ENCODE measurements at regions not wholly inside any gene's neighbourhood (a gene's known extent, or its start where the extent isn't known, plus 50 kb on each side); places are given as distances from the start of the nearest gene placed in this dataset.
"Not testable (repeated sequence)": the region's sequence is repeated elsewhere in the genome, so short reads cannot be mapped to it uniquely, and the experiment has no call there.

DNA sequence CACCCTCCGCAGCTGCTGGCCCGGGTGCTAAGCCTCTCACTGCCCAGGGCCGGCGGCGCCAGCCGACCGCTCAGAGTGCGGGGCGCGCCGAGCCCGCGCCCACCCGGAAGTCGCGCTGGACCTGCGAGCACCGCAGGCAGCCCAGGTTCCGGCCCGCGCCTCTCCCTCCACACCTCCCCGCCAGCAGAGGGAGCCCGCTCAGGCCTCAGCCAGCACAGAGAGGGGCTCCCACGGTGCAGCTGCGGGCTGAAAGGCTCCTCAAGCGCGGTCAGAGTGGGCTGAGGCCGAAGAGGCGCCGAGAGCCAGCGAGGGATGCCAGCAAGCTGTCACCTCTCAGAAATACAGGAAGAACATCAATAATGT lies 202.0 kb upstream of the C1QTNF3 start:
- not testable (repeated sequence) for FAIRE-seq; DNase-seq (ENCODE audit: insufficient read length, low spot score)

- not testable (repeated sequence) for FAIRE-seq
Observed at GRCh38 chr5:34245813-34246212, 202.8 kb upstream of the C1QTNF3 start.

GRCh38 chr5:34258598-34258997 lies 215.6 kb upstream of the C1QTNF3 start:
- not testable (repeated sequence) for FAIRE-seq; DNase-seq (ENCODE audit: insufficient read length, low spot score)

More at GRCh38 chr5:34245813-34246212, 202.8 kb upstream of the C1QTNF3 start:
- DNase-seq (ENCODE audit: insufficient read length, low spot score) = not testable (repeated sequence)

- DNase-seq (ENCODE audit: insufficient read length, low spot score); FAIRE-seq: not testable (repeated sequence)
Observed at GRCh38 chr5:34261020-34261419, 218.0 kb upstream of the C1QTNF3 start.

DNA sequence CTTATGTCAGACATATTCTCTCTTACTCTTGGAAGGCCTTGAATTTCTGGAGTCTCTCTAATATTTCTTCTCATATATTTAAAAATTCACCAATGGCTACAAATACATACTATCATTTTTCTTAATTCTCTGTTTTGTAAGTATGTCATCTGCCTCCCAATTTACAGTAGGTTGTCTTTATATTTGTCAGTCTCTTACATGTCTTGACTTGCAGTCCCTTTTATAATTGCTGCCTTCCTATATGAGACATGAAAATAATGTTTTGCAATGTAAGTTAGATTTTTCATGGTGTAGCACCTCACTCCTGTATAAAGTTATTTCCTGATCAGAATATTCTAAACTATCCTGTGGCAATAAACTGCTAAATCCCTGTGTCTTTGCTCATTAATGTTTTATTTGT lies 223.1 kb upstream of the C1QTNF3 start:
- FAIRE-seq; DNase-seq (ENCODE audit: insufficient read length, low spot score): not testable (repeated sequence)

DNA sequence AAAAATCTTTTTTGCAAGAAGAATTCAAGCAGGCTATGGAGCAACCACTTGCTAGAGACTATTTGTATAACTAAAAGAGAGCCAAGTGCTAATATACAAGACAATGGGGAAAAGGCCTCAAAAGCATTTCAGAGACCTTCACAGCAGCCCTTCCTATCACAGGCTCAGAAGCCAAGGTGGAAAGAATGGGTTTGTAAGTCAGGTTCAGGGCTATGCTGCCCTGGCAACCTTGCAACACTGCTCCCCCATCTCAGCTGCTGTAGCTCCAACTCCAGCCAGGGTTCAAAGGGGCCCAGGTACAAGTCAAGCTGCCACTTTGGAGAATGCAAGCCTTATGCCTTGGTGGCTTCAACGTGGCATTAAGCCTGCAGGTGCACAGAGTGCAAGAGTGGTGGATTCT lies 253.7 kb upstream of the C1QTNF3 start:
- not testable (repeated sequence) for DNase-seq (ENCODE audit: insufficient read length, low spot score); FAIRE-seq

DNA sequence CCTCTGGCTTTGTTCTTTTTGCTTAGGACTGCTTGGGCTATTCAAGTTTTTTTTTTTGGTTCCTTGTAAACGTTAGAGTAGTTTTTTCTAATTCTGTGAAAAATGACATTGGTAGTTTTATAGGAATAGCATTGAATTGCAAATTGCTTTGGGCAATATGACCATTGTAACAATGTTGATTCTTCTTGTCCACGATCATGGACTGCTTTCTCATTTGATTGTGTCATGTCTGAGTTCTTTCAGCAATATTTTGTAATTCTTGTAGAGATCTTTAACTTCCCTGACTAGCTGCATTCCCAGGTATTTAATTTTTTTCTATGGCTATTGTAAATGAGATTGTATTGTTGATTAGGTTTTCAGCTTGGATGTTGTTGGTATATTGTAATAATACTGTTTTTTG lies 286.2 kb upstream of the C1QTNF3 start:
- not testable (repeated sequence) for FAIRE-seq; DNase-seq (ENCODE audit: insufficient read length, low spot score)

- FAIRE-seq; DNase-seq (ENCODE audit: insufficient read length, low spot score): not testable (repeated sequence)
Observed at GRCh38 chr5:34329611-34330108, 286.6 kb upstream of the C1QTNF3 start.

GRCh38 chr5:34331928-34332454 lies 289.0 kb upstream of the C1QTNF3 start:
- FAIRE-seq; DNase-seq (ENCODE audit: insufficient read length, low spot score): not testable (repeated sequence)

GRCh38 chr5:34339408-34340001 lies 296.5 kb upstream of the C1QTNF3 start:
- DNase-seq (ENCODE audit: insufficient read length, low spot score); FAIRE-seq: not testable (repeated sequence)

GRCh38 chr5:34354440-34354839 lies 301.7 kb upstream of the RAI14 start:
- not testable (repeated sequence) for FAIRE-seq

DNA sequence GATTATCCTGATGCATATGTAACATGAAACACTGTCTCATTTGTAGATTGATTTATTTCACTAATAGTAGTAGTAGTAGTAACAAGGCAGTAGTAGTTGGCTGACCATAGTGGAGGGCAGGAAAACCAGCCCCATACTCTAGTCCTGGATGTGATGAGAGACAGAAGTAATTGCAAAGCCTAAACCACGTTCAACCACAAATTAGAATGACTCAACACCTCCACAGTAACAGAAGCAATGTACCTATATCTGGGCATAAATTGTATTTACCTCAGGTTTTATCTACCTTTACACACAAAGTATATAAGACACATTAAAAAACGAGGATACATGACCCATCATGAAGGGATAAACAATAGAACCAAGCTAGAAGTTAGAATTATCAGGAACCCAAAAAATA lies 284.7 kb upstream of the RAI14 start:
- DNase-seq (ENCODE audit: insufficient read length, low spot score) = not testable (repeated sequence)
- peak; percentile 50 for FAIRE-seq

More at GRCh38 chr5:34354440-34354839, 301.7 kb upstream of the RAI14 start:
- not testable (repeated sequence) for DNase-seq (ENCODE audit: insufficient read length, low spot score)

DNA sequence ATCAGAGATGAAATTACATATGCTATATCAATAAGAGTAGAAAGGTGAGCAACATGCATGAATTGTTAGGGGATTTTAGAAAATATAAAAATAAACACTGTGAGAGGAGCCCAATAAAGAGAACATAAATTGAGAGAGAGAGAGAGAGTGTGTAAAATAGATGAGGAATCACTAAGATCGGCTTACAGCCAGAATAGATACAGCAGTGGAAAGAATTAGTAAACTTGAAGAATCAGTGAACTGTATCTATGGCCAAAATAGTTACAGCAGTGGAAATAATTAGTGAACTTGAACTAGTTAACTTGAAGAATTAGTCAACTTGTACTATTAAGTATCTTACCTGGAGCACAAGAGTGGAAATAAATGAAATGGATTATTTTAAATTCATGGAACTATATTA lies 284.3 kb upstream of the RAI14 start:
- not testable (repeated sequence) for DNase-seq (ENCODE audit: insufficient read length, low spot score); FAIRE-seq

DNA sequence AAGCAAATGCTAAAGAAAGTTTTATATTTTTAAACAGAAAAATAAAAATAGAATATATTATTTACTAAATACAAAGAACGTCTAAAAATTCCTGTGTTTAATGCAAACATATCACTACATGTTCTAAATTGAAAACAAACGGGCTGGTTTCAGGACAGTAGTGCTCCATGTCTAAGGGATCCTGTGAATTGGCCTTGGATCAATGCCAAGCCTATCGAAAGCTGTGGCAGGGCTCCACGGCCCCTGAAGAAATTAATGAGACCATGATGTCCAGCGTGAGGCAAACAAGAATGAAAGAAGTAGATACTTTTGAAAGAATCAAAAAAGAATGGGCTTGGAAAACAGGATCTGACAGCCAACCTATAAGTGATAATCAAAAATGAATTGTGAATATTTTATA lies 283.4 kb upstream of the RAI14 start:
- not testable (repeated sequence) for FAIRE-seq; DNase-seq (ENCODE audit: insufficient read length, low spot score)

DNA sequence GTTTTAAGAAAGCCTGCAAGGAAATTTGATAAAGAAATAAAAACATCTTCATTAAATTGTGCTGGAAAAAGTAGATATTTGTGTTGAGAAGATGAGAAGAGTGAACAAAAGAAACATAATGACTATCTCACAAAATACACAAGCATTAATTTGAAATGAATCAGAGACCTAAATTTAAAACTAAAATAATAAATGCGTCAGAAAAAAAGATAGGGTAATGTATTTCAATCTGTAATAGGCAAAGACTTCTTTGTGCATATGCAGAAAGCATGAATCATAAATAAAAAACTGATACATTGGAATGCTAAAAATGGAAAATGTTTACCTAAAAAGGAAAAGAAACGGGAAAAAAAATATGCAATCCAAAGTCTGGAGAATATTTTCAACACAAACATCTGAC lies 278.5 kb upstream of the RAI14 start:
- not testable (repeated sequence) for FAIRE-seq; DNase-seq (ENCODE audit: insufficient read length, low spot score)

GRCh38 chr5:34378498-34378897 lies 277.6 kb upstream of the RAI14 start:
- not testable (repeated sequence) for DNase-seq (ENCODE audit: insufficient read length, low spot score); FAIRE-seq

DNA sequence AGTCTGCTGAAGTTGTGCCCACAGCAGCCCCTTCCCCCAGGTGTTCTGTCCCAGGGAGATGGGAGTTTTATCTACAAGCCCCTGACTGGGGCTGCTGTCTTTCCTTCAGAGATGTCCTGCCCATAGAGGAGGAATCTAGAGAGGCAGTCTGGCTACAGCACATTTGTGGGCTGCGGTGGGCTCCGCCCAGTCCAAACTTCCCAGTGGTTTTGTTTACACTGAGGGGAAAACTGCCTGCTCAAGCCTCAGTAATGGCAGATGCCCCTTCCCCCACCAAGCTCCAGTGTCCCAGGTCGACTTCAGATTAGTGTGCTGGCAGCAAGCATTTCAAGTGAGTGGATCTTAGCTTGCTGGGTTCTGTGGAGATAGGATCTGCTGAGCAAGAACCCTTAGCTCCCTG lies 267.4 kb upstream of the RAI14 start:
- not testable (repeated sequence) for FAIRE-seq; DNase-seq (ENCODE audit: insufficient read length, low spot score)

All from GM12891 (cell line).